Activated T-helper 2 cell treated with anti-CD3 and anti-CD28 coated beads, Interferon-gamma antibody, Interleukin-2, Interleukin-4, amounts not matched to agents 10 μg/mL and 5 μg/mL and 100 μg/mL, durations not matched to agents 14 hours and 24 hours and 36 hours (primary cell): ENCODE measurements at regions not wholly inside any gene's neighbourhood (a gene's known extent, or its start where the extent isn't known, plus 50 kb on each side); places are given as distances from the start of the nearest gene placed in this dataset.

Experiments used
- DNase-seq: peaks from one replicate; pipeline ENCODE4 v3.0.0; 2021; ENCODE audit warnings: low spot score
- H3K27ac Mint-ChIP-seq: one replicate; pipeline ENCODE4 v1.8.0; 2021; ENCODE audit warnings: mixed read lengths
- H3K27me3 Mint-ChIP-seq: one replicate; pipeline ENCODE4 v1.8.0; 2021; ENCODE audit warnings: low read depth, mixed read lengths
- H3K36me3 Mint-ChIP-seq: one replicate; pipeline ENCODE4 v1.8.0; 2021; ENCODE audit warnings: low read depth, mixed read lengths
- H3K4me1 Mint-ChIP-seq: one replicate; pipeline ENCODE4 v1.8.0; 2021; ENCODE audit warnings: low read depth, mixed read lengths
- H3K4me3 Mint-ChIP-seq: one replicate; pipeline ENCODE4 v1.8.0; 2021; ENCODE audit warnings: low read depth, mild to moderate bottlenecking, moderate library complexity, mixed read lengths
- H3K9me3 Mint-ChIP-seq: one replicate; pipeline ENCODE4 v1.8.0; 2021; ENCODE audit warnings: mixed read lengths
- intact Hi-C: fragments of 100-400 bp; cut with micrococcal nuclease; formaldehyde crosslinking; loops from one replicate; pipeline ENCODE4 v1.15.1; 2023

GRCh38 chr9:82438581-82438980 lies 450.0 kb downstream of the SPATA31D1 start:
- Mint-ChIP-seq H3K27me3 (no peaks in the 10 kb centered on the region), H3K36me3 (no peaks in the 10 kb centered on the region), H3K4me3 (no peak overlapping the region), H3K27ac (no peak overlapping the region), H3K9me3 (peaks cover 39% of the 10 kb centered on the region), H3K4me1 (no peaks in the 10 kb centered on the region)
- no peak for DNase-seq
- intact Hi-C loops, result no loop called here

GRCh38 chr9:82443312-82443711 lies 454.7 kb downstream of the SPATA31D1 start:
- intact Hi-C loops, result no loop called here
- Mint-ChIP-seq H3K9me3 (peaks cover 55% of the 10 kb centered on the region), H3K4me3 (no peak overlapping the region), H3K36me3 (no peaks in the 10 kb centered on the region), H3K27me3 (no peaks in the 10 kb centered on the region), H3K4me1 (no peaks in the 10 kb centered on the region), H3K27ac (no peak overlapping the region)
- DNase-seq, result no peak

DNA sequence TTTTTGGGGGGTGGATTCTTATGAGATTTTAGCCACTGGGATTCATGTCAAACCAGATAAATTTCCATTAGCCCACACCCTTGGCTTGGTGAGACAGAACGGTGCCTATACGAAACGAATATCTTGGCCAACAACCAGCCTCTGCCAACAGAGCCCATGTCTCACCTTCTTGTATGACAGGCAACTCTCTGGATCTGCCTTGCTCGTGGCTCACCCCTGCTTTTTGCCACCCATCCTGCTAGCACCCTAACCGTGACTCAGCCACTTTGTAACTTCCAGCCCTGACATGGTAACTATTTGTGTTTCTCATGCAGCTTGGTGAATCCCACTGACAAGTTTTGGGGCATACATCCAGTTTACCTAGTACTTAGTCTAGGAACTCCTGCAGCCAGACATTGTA lies 457.0 kb downstream of the SPATA31D1 start:
- DNase-seq, result no peak
- Mint-ChIP-seq H3K27ac (no peak overlapping the region), H3K27me3 (no peaks in the 10 kb centered on the region), H3K9me3 (peaks cover 53% of the 10 kb centered on the region), H3K4me3 (no peak overlapping the region), H3K4me1 (no peaks in the 10 kb centered on the region), H3K36me3 (no peaks in the 10 kb centered on the region)
- intact Hi-C loops, result no loop called here

DNA sequence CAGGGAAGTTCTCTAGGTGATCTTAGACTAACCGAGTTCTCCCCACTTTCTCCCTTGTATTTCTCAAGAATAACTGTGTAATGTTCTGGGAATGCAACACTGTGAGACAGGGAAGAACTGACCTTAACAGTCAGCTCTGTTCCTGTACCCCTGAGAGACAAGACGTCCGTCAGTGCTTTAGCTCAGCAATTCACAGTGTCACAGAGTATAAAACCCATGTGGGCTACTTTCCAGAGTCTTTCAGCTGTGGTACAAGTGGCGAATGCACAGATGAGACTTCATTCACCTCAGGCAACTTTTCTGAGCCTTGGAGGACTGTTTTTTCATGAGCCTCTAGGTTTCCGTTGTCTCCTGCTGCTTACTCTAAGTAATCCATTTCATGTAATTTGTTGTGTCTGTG lies 458.8 kb downstream of the SPATA31D1 start:
- Mint-ChIP-seq H3K4me3 (no peak overlapping the region), H3K4me1 (no peaks in the 10 kb centered on the region), H3K27ac (no peak overlapping the region), H3K9me3 (peaks cover 49% of the 10 kb centered on the region), H3K27me3 (no peaks in the 10 kb centered on the region), H3K36me3 (no peaks in the 10 kb centered on the region)
- intact Hi-C loops, result no loop called here
- no peak for DNase-seq

GRCh38 chr9:82449986-82450385 lies 461.4 kb downstream of the SPATA31D1 start:
- Mint-ChIP-seq H3K4me1 (no peaks in the 10 kb centered on the region), H3K27ac (no peak overlapping the region), H3K27me3 (no peaks in the 10 kb centered on the region), H3K9me3 (peaks cover 45% of the 10 kb centered on the region), H3K4me3 (no peak overlapping the region), H3K36me3 (no peaks in the 10 kb centered on the region)
- intact Hi-C loops, result no loop called here
- no peak for DNase-seq

GRCh38 chr9:82454509-82455190 lies 466.1 kb downstream of the SPATA31D1 start:
- DNase-seq, result no peak
- Mint-ChIP-seq H3K4me3 (no peak overlapping the region), H3K27me3 (no peaks in the 10 kb centered on the region), H3K27ac (no peak overlapping the region), H3K36me3 (no peaks in the 10 kb centered on the region), H3K9me3 (peaks cover 26% of the 10 kb centered on the region), H3K4me1 (no peaks in the 10 kb centered on the region)
- intact Hi-C loops, result no loop called here

DNA sequence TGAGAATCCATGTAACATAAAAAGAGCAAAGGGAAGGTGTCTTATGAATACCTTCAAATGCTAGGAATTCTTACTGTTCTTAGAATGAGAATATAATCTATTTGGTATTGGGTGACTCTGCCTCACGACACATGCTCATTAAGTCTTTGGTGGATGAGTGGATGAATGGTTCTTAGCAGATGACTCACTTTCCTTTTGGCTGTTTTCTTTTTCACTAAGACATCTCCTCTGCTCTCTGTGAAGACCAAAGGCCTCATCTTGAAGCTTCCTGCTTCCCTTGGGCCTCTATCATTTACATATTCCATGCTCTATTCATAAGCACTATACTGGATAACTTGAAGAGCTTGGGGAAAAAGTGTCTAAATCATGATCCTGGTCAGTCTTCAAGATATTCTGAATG lies 468.1 kb downstream of the SPATA31D1 start:
- intact Hi-C loops, result no loop called here
- Mint-ChIP-seq H3K27ac (no peak overlapping the region), H3K4me1 (no peaks in the 10 kb centered on the region), H3K4me3 (no peak overlapping the region), H3K9me3 (peaks cover 23% of the 10 kb centered on the region), H3K27me3 (no peaks in the 10 kb centered on the region), H3K36me3 (no peaks in the 10 kb centered on the region)
- DNase-seq, result no peak

GRCh38 chr9:82457298-82457697 lies 468.7 kb downstream of the SPATA31D1 start:
- DNase-seq, result no peak
- Mint-ChIP-seq H3K27me3 (no peaks in the 10 kb centered on the region), H3K36me3 (no peaks in the 10 kb centered on the region), H3K4me3 (no peak overlapping the region), H3K9me3 (peaks cover 18% of the 10 kb centered on the region), H3K4me1 (no peaks in the 10 kb centered on the region), H3K27ac (no peak overlapping the region)
- intact Hi-C loops, result no loop called here

DNA sequence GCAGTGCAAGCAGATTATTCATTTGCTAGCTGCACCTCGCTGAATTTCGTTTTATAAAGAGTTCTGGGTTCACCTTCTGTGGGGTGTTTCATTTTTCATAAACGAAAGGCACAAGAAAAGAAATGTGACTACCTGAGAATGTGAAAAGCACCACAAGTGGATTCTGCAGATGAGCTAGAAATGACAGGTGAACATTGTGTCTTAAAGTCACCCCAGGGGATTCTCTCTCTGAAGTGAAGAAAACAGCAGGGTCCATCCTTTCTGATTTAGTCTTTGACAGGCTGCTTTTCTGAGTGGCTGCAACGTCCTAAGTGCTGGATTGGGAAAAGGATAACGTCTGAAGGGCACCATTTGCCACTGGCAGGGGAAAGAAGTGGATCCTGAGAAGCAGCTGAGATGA lies 469.3 kb downstream of the SPATA31D1 start:
- DNase-seq, result no peak
- no peaks in the 10 kb centered on the region for H3K27me3 Mint-ChIP-seq
- no peak overlapping the region for H3K4me3 Mint-ChIP-seq
- intact Hi-C loops, result no loop called here
- peaks cover 20% of the 10 kb centered on the region for H3K9me3 Mint-ChIP-seq
- H3K4me1 Mint-ChIP-seq, result no peaks in the 10 kb centered on the region
- no peaks in the 10 kb centered on the region for H3K36me3 Mint-ChIP-seq
- H3K27ac Mint-ChIP-seq, result no peak overlapping the region

- no peaks in the 10 kb centered on the region for H3K27me3 Mint-ChIP-seq
Measured at GRCh38 chr9:82458296-82458695, 469.7 kb downstream of the SPATA31D1 start.

DNA sequence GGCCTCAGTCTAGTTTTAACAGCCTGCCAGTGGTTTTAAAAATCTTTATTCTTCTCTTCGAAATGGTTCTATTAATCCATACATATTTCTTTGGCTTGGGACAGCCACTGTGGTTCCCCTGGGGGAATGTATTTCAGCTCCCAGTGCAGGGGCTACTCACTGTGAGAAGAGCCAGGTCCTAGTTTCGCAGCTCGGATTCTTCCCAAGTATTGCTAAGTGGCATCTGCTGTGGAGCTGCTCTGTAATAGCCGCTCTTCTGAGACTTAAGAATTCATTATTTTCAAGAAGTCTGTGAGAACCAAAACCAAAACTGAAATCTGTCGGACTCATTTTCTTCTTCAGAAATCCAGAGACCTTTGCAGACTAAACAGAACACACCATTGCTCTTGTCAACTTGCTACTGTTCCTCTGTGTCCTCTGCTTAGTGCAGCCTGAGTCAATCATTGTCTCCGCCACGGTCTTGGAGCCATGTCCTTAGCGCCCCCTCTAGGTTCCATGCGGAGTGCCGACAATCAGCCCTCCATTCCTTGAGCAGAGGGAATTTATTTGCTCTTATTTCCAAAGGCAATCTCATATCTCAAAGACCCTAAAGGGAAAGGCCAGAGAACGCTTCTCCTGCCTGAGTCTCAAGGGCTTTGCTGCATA lies 478.2 kb downstream of the SPATA31D1 start:
- Mint-ChIP-seq H3K27me3 (no peaks in the 10 kb centered on the region), H3K27ac (no peak overlapping the region), H3K4me3 (no peak overlapping the region), H3K9me3 (peaks cover 9% of the 10 kb centered on the region), H3K4me1 (no peaks in the 10 kb centered on the region), H3K36me3 (no peaks in the 10 kb centered on the region)
- no peak for DNase-seq
- intact Hi-C loops, result no loop called here

More at GRCh38 chr9:82458296-82458695, 469.7 kb downstream of the SPATA31D1 start:
- no peaks in the 10 kb centered on the region for H3K36me3 Mint-ChIP-seq
- H3K9me3 Mint-ChIP-seq, result peaks cover 20% of the 10 kb centered on the region
- no peak overlapping the region for H3K4me3 Mint-ChIP-seq
- intact Hi-C loops, result no loop called here
- H3K4me1 Mint-ChIP-seq, result no peaks in the 10 kb centered on the region
- no peak for DNase-seq
- H3K27ac Mint-ChIP-seq, result no peak overlapping the region

GRCh38 chr9:82467436-82467835 lies 478.9 kb downstream of the SPATA31D1 start:
- no peak for DNase-seq

DNA sequence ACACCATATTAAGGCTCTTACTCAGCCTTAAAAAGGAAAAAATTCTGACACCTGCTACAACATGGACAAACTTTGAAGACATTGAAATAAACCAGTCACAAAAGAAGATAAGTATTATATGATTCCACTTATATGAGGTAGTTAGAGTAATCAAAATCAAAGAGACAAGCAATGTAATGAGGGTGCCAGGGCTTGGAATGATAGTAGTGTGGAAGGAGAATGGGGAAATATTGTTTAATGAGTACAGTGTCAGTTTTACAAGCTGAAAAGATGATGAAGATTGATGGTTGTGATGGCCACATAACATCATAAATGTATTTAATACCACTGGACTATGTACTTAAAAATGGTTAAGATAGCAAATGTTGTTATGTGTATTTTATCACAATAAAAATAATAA lies 485.7 kb downstream of the SPATA31D1 start:
- DNase-seq, result no peak
- no peaks in the 10 kb centered on the region for H3K27me3 Mint-ChIP-seq
- H3K4me3 Mint-ChIP-seq, result no peak overlapping the region
- H3K27ac Mint-ChIP-seq, result no peak overlapping the region
- no peaks in the 10 kb centered on the region for H3K36me3 Mint-ChIP-seq
- intact Hi-C loops, result no loop called here
- peaks cover 4% of the 10 kb centered on the region for H3K9me3 Mint-ChIP-seq
- no peaks in the 10 kb centered on the region for H3K4me1 Mint-ChIP-seq

More at GRCh38 chr9:82467436-82467835, 478.9 kb downstream of the SPATA31D1 start:
- no peak overlapping the region for H3K27ac Mint-ChIP-seq
- H3K9me3 Mint-ChIP-seq, result peaks cover 8% of the 10 kb centered on the region
- no peak overlapping the region for H3K4me3 Mint-ChIP-seq
- no peaks in the 10 kb centered on the region for H3K4me1 Mint-ChIP-seq
- no peaks in the 10 kb centered on the region for H3K27me3 Mint-ChIP-seq
- intact Hi-C loops, result no loop called here
- no peaks in the 10 kb centered on the region for H3K36me3 Mint-ChIP-seq
